Progenitor cell of endocrine pancreas (in vitro differentiated cells): ENCODE measurements at regions not wholly inside any gene's neighbourhood (a gene's known extent, or its start where the extent isn't known, plus 50 kb on each side); places are given as distances from the start of the nearest gene placed in this dataset.

Experiments
- DNase-seq: peaks from one replicate; pipeline ENCODE4 v3.0.0; 2021; ENCODE audit warnings: low spot score; ENCODE audit not compliant: unreplicated experiment
- H3K27ac Mint-ChIP-seq: 2 replicates; pipeline ENCODE4 v1.8.0; 2021; ENCODE audit warnings: mild to moderate bottlenecking, moderate library complexity, mixed read lengths
- H3K27me3 Mint-ChIP-seq: 2 replicates; pipeline ENCODE4 v1.8.0; 2021; ENCODE audit warnings: mixed read lengths
- H3K36me3 Mint-ChIP-seq: 2 replicates; pipeline ENCODE4 v1.8.0; 2022; ENCODE audit warnings: mixed read lengths; ENCODE audit not compliant: insufficient read depth
- H3K4me1 Mint-ChIP-seq: 2 replicates; pipeline ENCODE4 v1.8.0; 2021; ENCODE audit warnings: low read depth, mixed read lengths
- H3K4me3 Mint-ChIP-seq: 2 replicates; pipeline ENCODE4 v1.8.0; 2021; ENCODE audit warnings: low read depth, mild to moderate bottlenecking, moderate library complexity, mixed read lengths
- H3K9me3 Mint-ChIP-seq: 2 replicates; pipeline ENCODE4 v1.8.0; 2021; ENCODE audit warnings: low read depth, mixed read lengths
- CTCF ChIP-seq: fragments of 200-600 bp; sonication (generic); IDR thresholded peaks from one replicate; pipeline ENCODE4 v1.5.0; 2021; ENCODE audit warnings: antibody characterized with exemption, mild to moderate bottlenecking; ENCODE audit not compliant: unreplicated experiment

- no peaks in the 10 kb centered on the region for H3K36me3 Mint-ChIP-seq
- H3K27me3 Mint-ChIP-seq, result no peaks in the 10 kb centered on the region
- peaks cover 18% of the 10 kb centered on the region for H3K9me3 Mint-ChIP-seq
- H3K27ac Mint-ChIP-seq, result no peak overlapping the region
- DNase-seq, result no peak
- TF ChIP-seq CTCF, result no peak
- H3K4me3 Mint-ChIP-seq, result no peak overlapping the region
- H3K4me1 Mint-ChIP-seq, result peaks cover 4% of the 10 kb centered on the region
These were observed 389.0 kb upstream of the GRIA1 start for GRCh38 chr5:153101235-153102180.

- Mint-ChIP-seq H3K27ac (no peak overlapping the region), H3K36me3 (no peaks in the 10 kb centered on the region), H3K27me3 (no peaks in the 10 kb centered on the region), H3K4me1 (peaks cover 1% of the 10 kb centered on the region), H3K4me3 (no peak overlapping the region), H3K9me3 (peaks cover 11% of the 10 kb centered on the region)
- DNase-seq, result no peak
- TF ChIP-seq CTCF, result no peak
These were observed 373.6 kb upstream of the GRIA1 start for GRCh38 chr5:153116916-153117315.

- H3K4me1 Mint-ChIP-seq, result peaks cover 9% of the 10 kb centered on the region
- DNase-seq, result no peak
- H3K27ac Mint-ChIP-seq, result no peak overlapping the region
- TF ChIP-seq CTCF, result no peak
- no peak overlapping the region for H3K4me3 Mint-ChIP-seq
- H3K9me3 Mint-ChIP-seq, result peaks cover 11% of the 10 kb centered on the region
- no peaks in the 10 kb centered on the region for H3K36me3 Mint-ChIP-seq
- no peaks in the 10 kb centered on the region for H3K27me3 Mint-ChIP-seq
These were observed 372.5 kb upstream of the GRIA1 start for GRCh38 chr5:153118018-153118417.

- Mint-ChIP-seq H3K4me1 (peaks cover 10% of the 10 kb centered on the region), H3K27ac (no peak overlapping the region), H3K4me3 (no peak overlapping the region), H3K36me3 (no peaks in the 10 kb centered on the region), H3K9me3 (peaks cover 3% of the 10 kb centered on the region), H3K27me3 (no peaks in the 10 kb centered on the region)
- TF ChIP-seq CTCF, result no peak
- no peak for DNase-seq
These were observed 368.1 kb upstream of the GRIA1 start for GRCh38 chr5:153122403-153122802.

GRCh38 chr5:153130296-153130695 lies 360.2 kb upstream of the GRIA1 start:
- no peaks in the 10 kb centered on the region for H3K36me3 Mint-ChIP-seq
- peaks cover 3% of the 10 kb centered on the region for H3K27me3 Mint-ChIP-seq
- DNase-seq, result no peak
- H3K9me3 Mint-ChIP-seq, result no peaks in the 10 kb centered on the region
- peaks cover 3% of the 10 kb centered on the region for H3K4me1 Mint-ChIP-seq
- no peak overlapping the region for H3K27ac Mint-ChIP-seq
- H3K4me3 Mint-ChIP-seq, result no peak overlapping the region
- no peak for TF ChIP-seq CTCF
